ENCODE measurements at regions not wholly inside any gene's neighbourhood (a gene's known extent, or its start where the extent isn't known, plus 50 kb on each side); places are given as distances from the start of the nearest gene placed in this dataset.

- H3K4me3 ChIP-seq (ENCODE audit: low read length) = no peak overlapping the region
- DNase-seq (ENCODE audit: low read depth, low spot score) = no peak
These were observed 547.5 kb upstream of the PCDH15 start for GRCh38 chr10:55348534-55348933.

DNA sequence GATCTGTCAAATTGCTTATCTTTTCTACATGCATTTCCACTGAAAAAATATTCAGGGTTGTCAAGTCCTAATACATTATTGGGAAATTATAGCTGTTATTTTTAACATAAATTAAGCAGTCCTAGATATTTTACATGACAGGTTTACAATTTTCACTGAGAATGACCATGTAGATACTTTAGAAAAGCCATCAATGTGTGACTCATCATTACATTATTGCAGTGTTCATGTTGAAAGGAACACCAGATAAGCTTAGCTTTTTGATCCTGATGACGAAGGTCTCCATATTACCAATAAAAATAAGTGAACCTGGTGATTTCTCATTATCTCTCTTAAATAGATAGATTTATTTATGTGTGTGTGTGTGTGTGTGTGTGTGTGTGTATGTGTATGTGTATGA, 529.5 kb upstream of the PCDH15 start:
- no peak for DNase-seq (ENCODE audit: low read depth, low spot score)

DNA sequence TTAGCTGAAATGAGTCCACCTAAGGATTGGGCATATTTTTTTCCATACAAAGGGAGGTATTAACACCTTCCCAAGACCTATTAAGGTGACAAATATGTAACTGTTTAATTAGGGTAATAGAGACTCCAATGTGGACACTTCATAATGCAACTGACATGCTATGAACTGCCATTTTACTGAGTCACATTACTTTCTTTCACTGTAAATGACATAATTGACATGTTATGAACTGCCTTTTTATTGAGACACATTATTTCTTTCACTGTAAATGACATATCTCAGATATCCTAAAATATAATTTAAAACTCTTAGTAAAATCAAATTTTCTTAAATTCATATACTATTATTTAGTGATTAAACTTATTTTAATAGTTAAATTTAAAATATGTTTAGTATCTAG, 528.8 kb upstream of the PCDH15 start:
- no peak for DNase-seq (ENCODE audit: low read depth, low spot score)
- no peak overlapping the region for H3K4me3 ChIP-seq (ENCODE audit: low read length)

More for the DNA sequence above, 529.5 kb upstream of the PCDH15 start:
- H3K4me3 ChIP-seq (ENCODE audit: low read length) = no peak overlapping the region

- H3K4me3 ChIP-seq (ENCODE audit: low read length) = no peak overlapping the region
- DNase-seq (ENCODE audit: low read depth, low spot score) = no peak
These were observed 519.2 kb upstream of the PCDH15 start for GRCh38 chr10:55320187-55320700.

DNA sequence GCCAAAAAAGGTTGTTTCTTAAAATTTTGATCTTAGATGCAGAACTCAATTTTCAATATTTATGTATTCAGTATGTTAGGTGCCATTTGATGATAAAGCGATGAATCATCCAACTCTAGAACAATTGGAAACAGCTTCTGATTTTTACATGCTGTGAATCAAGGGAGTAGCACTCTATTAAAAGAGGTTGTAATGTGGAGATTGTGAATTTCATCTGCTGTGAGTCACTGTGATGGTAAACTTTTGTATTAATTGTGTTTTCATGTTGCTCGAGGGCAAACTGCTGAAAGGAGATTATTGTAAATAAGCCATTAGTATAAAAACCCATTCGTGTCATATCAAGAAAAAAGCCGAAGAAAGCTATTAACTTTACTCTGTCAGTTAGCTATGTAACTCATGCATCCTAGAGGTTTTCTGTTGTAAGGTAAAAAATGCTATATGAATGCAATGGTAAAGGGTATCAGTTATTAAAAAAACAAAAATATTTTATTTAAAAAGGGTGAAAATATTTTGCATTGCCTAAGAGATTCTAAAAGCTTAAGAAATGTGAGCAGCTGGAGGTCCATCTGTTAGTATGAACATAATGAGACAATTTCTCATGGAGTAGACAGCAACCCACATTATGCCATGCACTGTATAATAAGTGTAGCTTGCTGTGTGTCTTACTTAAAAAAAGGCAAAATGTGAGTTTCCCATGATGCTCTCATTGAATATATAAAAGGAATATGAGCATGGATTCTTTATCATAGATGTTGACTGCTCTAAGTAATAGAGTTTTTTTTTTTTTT, 511.0 kb upstream of the PCDH15 start:
- DNase-seq (ENCODE audit: low read depth, low spot score) = no peak
- H3K4me3 ChIP-seq (ENCODE audit: low read length) = no peak overlapping the region

- H3K4me3 ChIP-seq (ENCODE audit: low read length) = no peak overlapping the region
- DNase-seq (ENCODE audit: low read depth, low spot score) = no peak
These were observed 509.1 kb upstream of the PCDH15 start for GRCh38 chr10:55310143-55310542.

GRCh38 chr10:55305285-55305684, 504.3 kb upstream of the PCDH15 start:
- no peak for DNase-seq (ENCODE audit: low read depth, low spot score)
- no peak overlapping the region for H3K4me3 ChIP-seq (ENCODE audit: low read length)

DNA sequence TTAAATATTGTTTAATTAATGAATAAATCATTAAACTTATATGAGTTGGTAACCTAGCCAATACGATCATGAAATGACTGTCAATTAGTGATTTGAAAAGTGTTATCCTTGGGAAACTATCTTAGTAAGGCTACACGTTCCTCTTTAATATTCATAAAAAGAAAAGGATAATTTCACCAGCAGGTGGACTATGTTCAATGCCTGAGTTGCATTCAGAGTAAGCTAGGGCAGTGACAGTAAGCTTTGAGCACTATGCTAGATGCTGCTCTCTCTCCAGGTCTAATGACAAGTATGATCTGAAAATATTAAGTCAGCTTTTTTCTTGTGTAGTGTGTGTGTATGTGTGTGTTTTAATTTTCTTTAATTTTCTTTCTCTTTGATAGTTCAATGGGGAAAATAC, 486.3 kb upstream of the PCDH15 start:
- DNase-seq (ENCODE audit: low read depth, low spot score) = no peak

GRCh38 chr10:55283031-55283430, 482.0 kb upstream of the PCDH15 start:
- DNase-seq (ENCODE audit: low read depth, low spot score) = no peak
- no peak overlapping the region for H3K4me3 ChIP-seq (ENCODE audit: low read length)

More for the DNA sequence above, 486.3 kb upstream of the PCDH15 start:
- H3K4me3 ChIP-seq (ENCODE audit: low read length) = no peak overlapping the region

DNA sequence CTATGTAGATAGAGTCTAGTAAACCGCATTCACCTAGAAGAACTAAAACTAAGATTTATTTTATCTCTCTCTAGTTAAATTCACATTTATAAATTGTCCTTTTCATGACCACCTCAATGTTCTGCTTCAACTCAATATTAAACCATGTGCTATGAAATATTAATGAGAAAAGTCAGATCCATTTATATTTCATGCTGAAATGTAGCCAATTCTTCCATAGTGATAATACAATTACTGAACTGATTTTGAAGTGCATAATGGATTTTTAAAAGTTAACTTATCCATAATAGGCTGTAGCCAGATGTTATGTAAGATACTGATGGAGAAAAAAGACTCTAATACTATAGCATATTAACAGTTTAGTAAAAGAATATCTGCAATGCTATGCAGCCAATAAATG, 479.7 kb upstream of the PCDH15 start:
- DNase-seq (ENCODE audit: low read depth, low spot score) = no peak
- H3K4me3 ChIP-seq (ENCODE audit: low read length) = no peak overlapping the region

DNA sequence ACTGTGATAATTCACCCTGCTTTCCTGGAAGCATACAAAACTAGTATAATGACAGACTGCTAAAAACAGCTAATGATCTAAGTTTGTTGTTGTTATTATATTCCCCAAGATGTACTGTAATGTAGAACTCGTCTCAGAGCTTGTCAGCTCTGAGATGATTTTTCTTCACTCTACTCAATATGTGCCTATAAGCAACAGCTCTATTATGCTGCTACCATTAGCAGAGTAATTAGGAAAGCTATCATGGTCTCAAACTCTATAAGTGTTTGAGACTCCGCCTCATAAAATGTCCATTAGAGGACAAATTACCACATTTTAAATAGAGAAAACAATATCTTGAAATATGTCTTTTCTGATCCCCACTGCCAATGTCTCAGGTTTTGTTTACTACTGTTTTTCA, 476.5 kb upstream of the PCDH15 start:
- no peak overlapping the region for H3K4me3 ChIP-seq (ENCODE audit: low read length)
- no peak for DNase-seq (ENCODE audit: low read depth, low spot score)

GRCh38 chr10:55274367-55274766, 473.3 kb upstream of the PCDH15 start:
- DNase-seq (ENCODE audit: low read depth, low spot score) = no peak
- H3K4me3 ChIP-seq (ENCODE audit: low read length) = no peak overlapping the region

GRCh38 chr10:55273946-55274345, 472.9 kb upstream of the PCDH15 start:
- no peak overlapping the region for H3K4me3 ChIP-seq (ENCODE audit: low read length)
- no peak for DNase-seq (ENCODE audit: low read depth, low spot score)

DNA sequence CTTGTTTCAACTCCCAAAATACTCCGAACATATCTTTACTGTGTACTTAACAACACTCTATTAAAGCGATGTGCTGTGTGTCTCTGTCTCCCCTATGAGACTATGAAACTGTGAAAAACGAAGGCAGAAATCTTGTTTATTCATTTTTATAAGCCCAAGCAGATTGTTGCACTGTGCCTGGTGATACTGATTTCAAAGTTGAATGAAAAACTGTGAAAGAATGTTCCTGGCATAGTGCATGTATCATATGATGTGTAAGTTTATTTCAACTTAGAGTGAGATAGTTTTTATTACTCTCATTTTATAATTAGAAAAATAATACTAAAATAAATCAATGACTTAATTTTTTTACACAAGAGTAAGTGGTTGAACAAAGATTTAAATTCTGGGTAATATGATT, 471.9 kb upstream of the PCDH15 start:
- DNase-seq (ENCODE audit: low read depth, low spot score) = no peak
- no peak overlapping the region for H3K4me3 ChIP-seq (ENCODE audit: low read length)

- H3K4me3 ChIP-seq (ENCODE audit: low read length) = no peak overlapping the region
These were observed 465.8 kb upstream of the PCDH15 start for GRCh38 chr10:55266797-55267196.

GRCh38 chr10:55263327-55263726, 462.3 kb upstream of the PCDH15 start:
- no peak overlapping the region for H3K4me3 ChIP-seq (ENCODE audit: low read length)

More at GRCh38 chr10:55266797-55267196, 465.8 kb upstream of the PCDH15 start:
- DNase-seq (ENCODE audit: low read depth, low spot score) = no peak

GRCh38 chr10:55242544-55242943, 441.5 kb upstream of the PCDH15 start:
- DNase-seq (ENCODE audit: low read depth, low spot score) = no peak
- no peak overlapping the region for H3K4me3 ChIP-seq (ENCODE audit: low read length)

More at GRCh38 chr10:55263327-55263726, 462.3 kb upstream of the PCDH15 start:
- DNase-seq (ENCODE audit: low read depth, low spot score) = no peak

DNA sequence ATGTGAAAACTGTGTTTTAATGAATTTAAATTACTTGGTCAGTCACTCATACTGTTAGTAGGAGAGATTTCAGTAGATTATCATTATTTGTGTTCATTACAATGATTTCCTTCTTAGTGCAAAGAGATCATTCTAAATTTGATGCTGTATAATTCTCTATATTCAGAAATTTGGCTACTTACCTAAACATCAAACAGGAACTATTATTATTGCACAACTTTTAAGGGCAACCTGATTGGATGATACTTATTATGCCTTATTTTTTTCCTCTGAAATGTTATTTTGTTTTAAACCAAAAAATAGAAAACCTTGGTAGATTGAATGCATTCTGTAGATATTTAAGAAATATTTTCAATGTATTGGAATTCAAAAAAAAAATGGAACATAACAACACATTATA, 436.4 kb upstream of the PCDH15 start:
- no peak for DNase-seq (ENCODE audit: low read depth, low spot score)

DNA sequence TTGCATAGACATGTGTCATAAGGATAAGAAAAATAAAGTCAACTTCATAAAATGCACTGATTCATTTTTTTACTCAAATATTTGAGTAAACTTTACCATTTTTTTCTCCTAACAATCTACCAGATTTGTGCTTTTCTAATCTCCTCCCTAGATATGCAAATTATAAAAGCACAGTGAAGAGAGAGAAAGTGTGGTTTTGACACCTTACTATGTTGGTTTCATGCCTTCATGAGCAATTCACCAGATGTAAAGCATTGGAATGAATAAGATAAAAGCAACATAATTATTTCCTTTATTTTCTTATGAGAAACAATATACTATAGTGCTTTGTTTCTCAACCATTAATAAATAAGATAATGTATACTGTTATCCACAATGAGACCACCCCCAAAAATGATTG, 432.5 kb upstream of the PCDH15 start:
- no peak overlapping the region for H3K4me3 ChIP-seq (ENCODE audit: low read length)
- no peak for DNase-seq (ENCODE audit: low read depth, low spot score)

More for the DNA sequence above, 436.4 kb upstream of the PCDH15 start:
- no peak overlapping the region for H3K4me3 ChIP-seq (ENCODE audit: low read length)

DNA sequence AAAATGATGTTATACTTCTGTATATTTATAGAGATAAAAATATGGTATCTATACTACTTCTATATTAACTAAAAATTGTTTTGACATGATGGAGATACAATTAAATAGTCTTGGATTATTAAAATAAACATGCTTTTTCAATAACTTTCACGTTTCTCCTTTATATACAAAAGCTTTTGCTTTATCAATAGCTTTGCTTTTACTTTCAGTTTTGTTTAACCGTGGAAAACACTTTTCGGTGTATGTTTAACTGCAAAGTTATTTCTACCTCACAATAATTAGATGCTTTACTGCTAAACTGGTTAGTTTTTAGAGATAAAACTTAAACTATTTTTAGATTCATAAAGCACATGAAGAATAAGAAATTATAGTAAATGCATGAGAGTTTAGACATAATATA, 432.1 kb upstream of the PCDH15 start:
- no peak for DNase-seq (ENCODE audit: low read depth, low spot score)
- H3K4me3 ChIP-seq (ENCODE audit: low read length) = no peak overlapping the region

- H3K4me3 ChIP-seq (ENCODE audit: low read length) = no peak overlapping the region
- no peak for DNase-seq (ENCODE audit: low read depth, low spot score)
These were observed 431.5 kb upstream of the PCDH15 start for GRCh38 chr10:55232553-55232952.
